Esophagus squamous epithelium (tissue), 4 donors: ENCODE measurements at regions not wholly inside any gene's neighbourhood (a gene's known extent, or its start where the extent isn't known, plus 50 kb on each side); places are given as distances from the start of the nearest gene placed in this dataset.

Experiments used
- CTCF ChIP-seq, 6 experiments: fragments of 450-650 bp in 4 of 6; fragments of 200-600 bp in 2 of 6; sonication (generic) in 2 of 6; IDR thresholded peaks; one replicate each; pipeline ENCODE4 v1.5.1; 2016 to 2019; ENCODE audit warnings: antibody characterized with exemption in 6 of 6, mild to moderate bottlenecking in 4 of 6, moderate library complexity in 4 of 6
- POLR2A ChIP-seq, 4 donors: fragments of 450-650 bp; IDR thresholded peaks; one replicate each; pipeline ENCODE4 v1.6.1; 2017; ENCODE audit warnings: antibody characterized with exemption in 4 of 4, mild to moderate bottlenecking in 4 of 4, moderate library complexity in 3 of 4

- no peak for TF ChIP-seq POLR2A (IDR thresholded peaks at IDR 0.05)
- no peak for TF ChIP-seq CTCF (IDR thresholded peaks at IDR 0.05)
These were observed 226.3 kb upstream of the RAG2 start for GRCh38 chr11:36824349-36824748.
